ENCODE measurements at regions not wholly inside any gene's neighbourhood (a gene's known extent, or its start where the extent isn't known, plus 50 kb on each side); places are given as distances from the start of the nearest gene placed in this dataset.

GRCh38 chr3:73680391-73681095, 55.8 kb upstream of the PDZRN3 start:
- DNase-seq = no peak

GRCh38 chr3:73677336-73678024, 52.7 kb upstream of the PDZRN3 start:
- DNase-seq = no peak
